ENCODE measurements at regions not wholly inside any gene's neighbourhood (a gene's known extent, or its start where the extent isn't known, plus 50 kb on each side); places are given as distances from the start of the nearest gene placed in this dataset.

DNA sequence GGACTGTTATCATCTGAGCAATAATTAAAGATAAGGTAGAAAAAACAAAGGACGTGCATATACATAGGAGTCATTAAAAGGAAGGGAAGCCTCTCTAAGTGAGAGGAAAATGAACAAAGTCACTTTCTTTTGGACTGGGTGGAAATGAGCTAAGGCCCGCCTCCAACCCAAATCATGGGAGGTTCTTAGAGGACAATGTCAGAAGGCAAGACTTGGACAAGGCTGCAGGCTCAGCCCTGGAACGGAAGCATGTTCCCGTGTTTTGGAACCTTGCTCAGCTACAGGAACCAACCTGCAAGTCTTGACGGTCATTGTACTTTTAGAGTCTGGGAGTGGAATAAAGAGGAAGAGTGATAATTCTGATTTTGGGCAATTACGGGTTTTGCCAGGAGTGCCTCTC lies 59.4 kb upstream of the EPB41L3 start:
- H3K36me3 ChIP-seq (ENCODE audit: control insufficient read depth, insufficient read depth, low read length) = no peaks in the 10 kb centered on the region
- H3K27me3 ChIP-seq (ENCODE audit: control insufficient read depth, insufficient read depth, low read length) = no peaks in the 10 kb centered on the region
- H3K4me3 ChIP-seq (ENCODE audit: low read length) = no peak overlapping the region
- H3K4me1 ChIP-seq (ENCODE audit: control insufficient read depth, insufficient read depth, low read length) = no peaks in the 10 kb centered on the region
- H3K27ac ChIP-seq (ENCODE audit: low read depth, low read length) = no peak overlapping the region
- H3K9ac ChIP-seq (ENCODE audit: low read length) = no peak overlapping the region

DNA sequence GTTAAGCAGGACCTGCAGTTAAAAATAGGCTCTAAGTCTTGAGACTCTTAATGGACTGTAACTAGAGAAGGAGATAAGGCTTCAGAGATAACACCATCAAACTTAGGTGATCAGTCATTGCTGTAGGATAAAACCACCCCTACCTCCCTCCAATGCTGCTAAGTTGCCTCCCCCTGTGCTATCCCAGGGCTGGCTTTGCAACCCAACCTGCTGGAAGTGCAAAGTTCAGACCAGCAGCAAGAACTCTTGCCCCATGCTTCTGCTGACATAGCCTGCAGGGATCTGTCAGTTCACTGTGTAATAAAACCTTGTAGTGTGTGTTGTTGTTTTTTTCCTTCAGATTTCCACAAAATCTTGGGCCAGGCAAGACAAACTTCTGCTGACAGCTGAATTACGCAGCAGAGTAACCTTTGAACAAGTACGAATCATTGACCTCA lies 57.4 kb upstream of the EPB41L3 start:
- H3K27me3 ChIP-seq (ENCODE audit: control insufficient read depth, insufficient read depth, low read length) = no peaks in the 10 kb centered on the region
- no peaks in the 10 kb centered on the region for H3K4me1 ChIP-seq (ENCODE audit: control insufficient read depth, insufficient read depth, low read length)
- H3K27ac ChIP-seq (ENCODE audit: low read depth, low read length) = no peak overlapping the region
- H3K36me3 ChIP-seq (ENCODE audit: control insufficient read depth, insufficient read depth, low read length) = no peaks in the 10 kb centered on the region
- H3K9ac ChIP-seq (ENCODE audit: low read length) = no peak overlapping the region
- no peak overlapping the region for H3K4me3 ChIP-seq (ENCODE audit: low read length)

- no peak overlapping the region for H3K27ac ChIP-seq (ENCODE audit: low read depth, low read length)
- H3K27me3 ChIP-seq (ENCODE audit: control insufficient read depth, insufficient read depth, low read length) = no peaks in the 10 kb centered on the region
- H3K9ac ChIP-seq (ENCODE audit: low read length) = no peak overlapping the region
- H3K4me3 ChIP-seq (ENCODE audit: low read length) = no peak overlapping the region
- H3K4me1 ChIP-seq (ENCODE audit: control insufficient read depth, insufficient read depth, low read length) = no peaks in the 10 kb centered on the region
- H3K36me3 ChIP-seq (ENCODE audit: control insufficient read depth, insufficient read depth, low read length) = no peaks in the 10 kb centered on the region
Measured at GRCh38 chr18:5600378-5601071, 56.7 kb upstream of the EPB41L3 start.

GRCh38 chr18:5596585-5596984 lies 52.8 kb upstream of the EPB41L3 start:
- Histone ChIP-seq H3K36me3 (ENCODE audit: control insufficient read depth, insufficient read depth, low read length) (no peaks in the 10 kb centered on the region), H3K27me3 (ENCODE audit: control insufficient read depth, insufficient read depth, low read length) (no peaks in the 10 kb centered on the region), H3K4me1 (ENCODE audit: control insufficient read depth, insufficient read depth, low read length) (no peaks in the 10 kb centered on the region), H3K9ac (ENCODE audit: low read length) (no peak overlapping the region), H3K27ac (ENCODE audit: low read depth, low read length) (no peak overlapping the region), H3K4me3 (ENCODE audit: low read length) (no peak overlapping the region)
